Pons (tissue), 1 donor: ENCODE measurements at regions not wholly inside any gene's neighbourhood (a gene's known extent, or its start where the extent isn't known, plus 50 kb on each side); places are given as distances from the start of the nearest gene placed in this dataset.
"Not testable (repeated sequence)": the region's sequence is repeated elsewhere in the genome, so short reads cannot be mapped to it uniquely, and the experiment has no call there.

ENCODE experiments used
- DNase-seq: peaks from one replicate; pipeline ENCODE4 v3.0.0-alpha.2; 2016; ENCODE audit warnings: low spot score

GRCh38 chr9:93813221-93814076 is 141.7 kb downstream of the BARX1 start:
- DNase-seq: no peak

GRCh38 chr9:93812410-93812668 is 142.8 kb downstream of the BARX1 start:
- DNase-seq: no peak

- DNase-seq: no peak
Observed at GRCh38 chr9:93810028-93810971, 144.9 kb downstream of the BARX1 start.

- DNase-seq: no peak
Observed at GRCh38 chr9:93809204-93809940, 145.8 kb downstream of the BARX1 start.

DNA sequence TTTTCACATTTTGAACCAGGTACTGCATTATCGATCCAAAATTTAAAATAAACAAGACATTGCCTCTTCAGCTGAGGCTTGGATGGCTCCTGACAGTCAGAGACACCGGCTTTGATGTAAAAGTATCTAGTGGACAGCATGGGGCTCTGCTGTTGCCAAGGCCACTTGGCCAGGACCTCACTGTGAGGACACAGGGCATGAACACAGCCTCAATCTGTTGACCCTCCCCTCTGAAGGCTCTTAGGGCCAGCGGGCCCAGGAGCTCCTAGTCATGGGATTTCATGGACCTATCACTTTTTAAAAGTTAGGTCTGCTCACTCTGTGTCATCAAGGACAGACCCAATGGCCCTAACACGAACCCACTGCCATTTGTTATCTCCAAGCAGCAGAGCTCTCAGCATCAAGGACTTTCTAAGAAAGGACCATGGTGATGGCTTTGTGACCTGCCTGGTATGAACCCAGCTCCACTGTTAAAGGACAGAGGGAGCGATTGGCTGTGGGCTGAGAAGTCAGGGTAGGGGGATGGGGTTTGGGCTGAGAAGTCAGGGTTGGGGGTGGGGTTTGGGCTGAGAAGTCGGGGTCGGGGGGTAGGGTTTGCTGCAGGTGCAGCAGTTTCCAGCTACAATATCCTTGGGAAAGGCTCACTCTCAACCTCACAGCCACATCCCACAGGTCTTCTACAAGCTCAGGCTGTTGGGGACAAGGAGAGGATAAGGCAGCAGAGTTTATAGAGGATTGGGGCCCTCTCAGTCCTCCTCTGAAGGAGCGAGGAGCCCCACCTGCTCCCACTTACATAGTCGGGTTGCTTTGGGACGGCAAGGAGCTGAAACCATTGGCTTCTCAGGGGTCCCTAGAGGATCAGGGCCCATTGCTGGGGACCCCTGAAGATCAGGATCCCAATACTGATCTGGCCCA is 146.8 kb downstream of the BARX1 start:
- DNase-seq: no peak

DNA sequence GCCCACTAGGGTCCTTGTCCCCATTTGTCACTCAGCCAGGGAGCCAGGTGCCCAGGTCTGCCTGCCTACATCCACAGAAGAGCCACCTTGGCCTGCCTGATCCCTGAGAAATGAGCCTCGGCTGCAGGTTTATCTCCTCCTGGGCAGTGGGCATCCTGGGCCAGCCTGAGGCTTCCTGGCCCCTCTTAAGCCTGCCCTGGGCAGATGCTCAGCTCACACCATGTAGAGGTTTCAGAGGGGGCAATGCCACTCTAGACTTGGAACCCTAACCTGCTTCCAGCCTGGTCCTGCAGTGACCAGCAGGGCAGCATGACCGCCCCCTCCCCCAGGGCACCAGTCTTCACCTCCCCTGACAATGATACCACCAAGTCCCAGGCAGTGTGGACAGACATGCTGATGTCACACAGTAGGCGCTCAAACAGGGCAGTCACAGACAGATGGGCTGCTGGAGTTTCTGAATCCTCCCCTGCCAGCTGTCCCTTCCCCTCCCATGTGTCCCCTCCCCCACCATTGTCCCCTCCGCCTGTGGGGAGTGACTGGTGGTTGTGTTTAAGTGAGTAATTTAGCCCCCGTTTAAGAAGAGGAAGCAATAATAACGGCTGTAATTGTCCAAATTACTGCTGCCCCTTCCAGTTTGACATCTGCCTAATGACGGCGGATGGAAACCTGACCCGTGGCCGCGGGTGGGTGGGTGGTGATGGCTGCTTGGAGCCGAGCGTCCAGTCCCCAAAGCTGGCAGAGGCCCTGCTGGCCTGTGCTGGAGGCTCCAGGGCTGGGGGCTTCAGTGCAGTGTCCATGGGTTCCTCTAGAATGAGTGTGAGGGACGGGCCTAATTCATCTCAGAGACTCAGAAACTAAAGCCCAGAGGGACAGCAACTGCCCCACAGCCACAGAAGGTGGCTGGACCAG is 147.7 kb downstream of the BARX1 start:
- no peak for DNase-seq

DNA sequence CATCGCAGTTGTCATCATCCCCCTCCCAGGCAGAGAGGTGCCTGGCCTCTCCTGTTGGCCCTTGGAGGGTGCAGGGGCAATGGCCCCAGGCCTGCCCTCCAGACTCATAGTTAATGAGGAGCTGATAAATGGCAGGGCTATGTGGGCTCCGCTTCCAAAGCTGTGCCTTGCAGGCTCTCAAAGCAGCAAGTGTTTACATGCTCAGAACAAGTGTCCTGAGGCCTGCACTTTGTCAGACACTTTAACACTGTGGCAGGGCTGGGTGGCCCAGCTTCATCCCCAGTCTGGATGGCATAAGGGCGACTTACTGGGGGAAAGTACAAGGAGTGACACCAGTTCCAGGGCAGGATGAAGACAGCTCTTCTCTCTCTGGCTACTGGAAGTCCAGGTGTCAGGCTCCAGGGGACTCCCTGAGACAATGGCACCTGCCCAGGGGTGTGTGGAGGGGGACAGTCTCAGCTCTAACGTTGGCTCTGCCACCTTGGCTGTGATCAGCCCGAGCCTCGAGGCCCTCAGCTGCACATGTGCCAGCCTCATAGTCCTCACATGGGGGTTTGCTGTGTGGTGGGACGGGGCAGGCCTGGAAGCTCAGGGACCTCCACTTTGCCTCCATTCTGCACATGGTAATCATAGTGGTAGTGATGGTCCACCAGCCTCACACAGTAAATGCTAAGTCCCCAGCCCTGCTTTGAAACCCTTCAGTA is 153.4 kb downstream of the BARX1 start:
- no peak for DNase-seq

DNA sequence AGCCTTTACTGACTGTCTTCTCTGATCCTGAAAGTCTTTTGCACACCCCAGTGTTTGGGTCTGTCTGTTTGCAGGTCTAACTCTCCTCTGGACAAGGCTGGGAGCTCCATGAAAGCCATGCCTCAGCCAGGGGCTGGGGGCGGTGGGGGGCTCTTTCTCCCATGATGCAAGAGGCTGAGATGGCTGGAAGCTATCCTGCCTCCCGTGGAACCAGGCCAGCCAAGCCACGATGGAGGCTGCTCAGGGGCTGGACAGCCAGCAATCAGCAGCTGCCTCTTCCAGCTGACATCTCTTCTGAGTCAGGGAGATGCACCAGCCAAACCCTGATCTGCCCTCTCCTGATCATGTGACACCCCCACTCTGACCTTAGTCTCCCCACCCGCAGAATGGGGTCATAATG is 154.0 kb downstream of the BARX1 start:
- no peak for DNase-seq

GRCh38 chr9:93792358-93792757 is 162.8 kb downstream of the BARX1 start:
- DNase-seq: no peak

DNA sequence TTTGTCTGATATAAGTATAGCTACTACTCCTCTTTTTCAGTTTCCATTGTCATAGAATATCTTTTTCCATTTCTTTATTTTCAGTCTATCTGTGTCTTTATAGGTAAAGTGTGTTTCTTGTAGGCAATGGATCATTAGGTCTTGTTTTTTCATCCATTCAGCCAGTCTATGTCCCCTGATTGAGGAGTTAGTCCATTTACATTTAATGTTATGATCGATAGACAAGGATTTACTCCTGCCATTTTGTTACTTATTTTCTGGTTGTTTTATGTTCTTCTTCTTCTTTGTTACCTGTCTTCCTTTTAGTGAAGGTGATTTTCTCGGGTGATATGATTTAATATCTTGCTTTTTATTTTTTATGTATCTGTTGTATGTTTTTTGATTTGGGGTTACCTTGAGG is 169.0 kb downstream of the BARX1 start:
- DNase-seq: no peak

- DNase-seq: no peak
Observed at GRCh38 chr9:93776873-93777272, 178.3 kb downstream of the BARX1 start.

DNA sequence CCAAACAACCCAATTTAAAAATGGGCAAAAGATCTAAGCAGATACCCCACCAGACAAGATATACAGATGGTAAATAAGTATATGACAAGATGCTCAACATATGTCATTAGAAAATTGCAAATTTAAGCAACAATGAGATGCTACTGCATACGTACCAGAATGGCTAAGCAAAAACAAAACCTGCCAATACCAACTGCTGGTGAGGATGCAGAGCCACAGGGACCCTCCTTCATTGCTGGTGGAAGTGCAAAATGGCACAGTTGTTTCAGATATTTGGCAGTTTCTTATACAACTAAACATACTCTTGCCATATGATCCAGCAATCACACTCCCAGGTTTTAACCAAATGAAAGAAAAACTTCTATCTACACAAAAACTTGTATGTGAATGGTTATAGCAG is 178.9 kb downstream of the BARX1 start:
- DNase-seq: no peak

DNA sequence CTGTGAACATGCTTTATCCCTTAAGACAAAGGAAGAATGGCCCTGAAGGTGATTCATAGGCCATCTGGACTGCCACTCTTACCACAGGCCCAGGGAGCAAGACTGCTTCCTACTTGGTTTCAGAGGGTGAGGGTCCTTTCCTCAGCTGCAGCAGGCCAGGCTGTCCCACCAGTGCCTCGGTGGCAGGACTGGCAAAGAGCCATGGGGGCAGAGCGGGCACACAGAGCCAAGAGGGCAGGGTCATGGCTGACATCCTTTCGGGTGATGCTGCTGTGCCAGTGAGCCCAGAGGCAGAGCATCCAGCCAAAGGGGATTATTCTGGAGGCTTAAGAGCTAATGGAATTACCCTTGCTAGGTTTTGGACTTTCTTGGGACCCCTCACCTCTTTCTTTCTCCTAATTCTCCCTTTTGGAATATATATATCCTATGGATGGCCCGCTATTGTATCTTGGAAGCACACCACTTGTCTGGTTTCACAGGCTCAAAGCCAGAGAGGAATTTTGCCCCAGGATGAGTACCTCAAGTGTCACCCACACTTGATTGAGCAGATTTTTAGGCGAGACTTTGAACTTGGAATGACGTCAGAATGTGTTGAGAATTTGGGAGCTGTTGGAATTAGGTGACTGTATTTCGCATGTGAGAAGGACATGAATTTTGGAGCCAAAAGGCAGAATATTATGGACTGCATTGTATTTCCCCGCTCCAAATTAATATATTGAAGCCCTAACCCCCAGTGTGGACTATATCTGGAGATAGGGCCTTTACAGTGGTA is 180.6 kb downstream of the BARX1 start:
- DNase-seq: no peak

DNA sequence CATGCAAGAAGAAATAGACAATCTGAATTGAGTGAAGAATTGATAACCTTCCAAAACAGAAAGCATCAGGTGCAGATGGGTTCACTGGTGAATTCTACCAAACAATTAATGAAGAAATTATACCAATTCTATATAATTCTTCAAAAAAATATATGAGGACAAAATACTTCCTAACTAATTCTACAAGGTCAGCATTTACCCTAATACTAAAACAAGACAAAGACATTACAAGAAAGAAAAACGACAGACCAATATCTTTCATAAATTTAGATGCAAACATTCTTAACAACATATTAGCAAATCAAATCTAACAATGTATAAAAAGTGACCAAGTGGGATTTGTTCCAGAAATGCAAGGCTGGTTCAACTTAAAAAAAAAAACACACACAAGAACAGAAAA is 183.9 kb downstream of the BARX1 start:
- no peak for DNase-seq

DNA sequence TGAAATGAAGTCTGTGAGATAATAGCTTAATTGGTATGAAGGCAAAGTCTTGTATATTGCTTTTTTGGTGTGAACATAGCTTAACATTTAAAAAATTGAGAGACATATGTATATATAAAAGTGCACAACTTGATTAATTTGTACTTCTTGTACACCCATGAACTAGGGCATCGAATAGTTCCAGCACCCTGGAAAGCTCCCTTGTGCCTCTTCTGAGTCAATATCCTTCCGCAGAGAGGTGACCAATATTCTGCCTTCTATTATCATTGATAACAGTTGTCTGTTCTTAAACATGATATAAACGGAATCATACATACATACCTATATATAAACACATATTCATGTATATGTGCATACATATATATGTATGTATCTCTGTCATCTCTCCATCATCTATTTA is 185.4 kb downstream of the PHF2 start:
- no peak for DNase-seq

DNA sequence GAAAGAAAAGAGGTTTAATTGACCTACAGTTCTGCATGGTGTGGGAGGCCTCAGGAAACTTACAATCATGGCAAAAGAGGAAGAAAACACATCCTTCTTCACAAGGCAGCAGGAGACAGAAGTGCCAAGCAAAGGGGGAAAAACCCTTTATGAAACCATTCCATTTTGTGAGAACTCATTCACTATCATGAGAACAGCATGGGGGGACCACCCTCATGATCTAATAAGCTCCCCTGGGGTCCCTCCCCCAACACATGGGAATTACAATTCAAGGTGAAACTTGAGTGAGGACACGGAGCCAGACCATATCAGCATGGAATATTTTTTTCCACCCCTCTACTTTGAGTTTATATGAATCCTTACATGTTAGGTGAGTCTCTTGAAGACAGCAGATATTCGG is 173.7 kb downstream of the PHF2 start:
- DNase-seq: no peak

DNA sequence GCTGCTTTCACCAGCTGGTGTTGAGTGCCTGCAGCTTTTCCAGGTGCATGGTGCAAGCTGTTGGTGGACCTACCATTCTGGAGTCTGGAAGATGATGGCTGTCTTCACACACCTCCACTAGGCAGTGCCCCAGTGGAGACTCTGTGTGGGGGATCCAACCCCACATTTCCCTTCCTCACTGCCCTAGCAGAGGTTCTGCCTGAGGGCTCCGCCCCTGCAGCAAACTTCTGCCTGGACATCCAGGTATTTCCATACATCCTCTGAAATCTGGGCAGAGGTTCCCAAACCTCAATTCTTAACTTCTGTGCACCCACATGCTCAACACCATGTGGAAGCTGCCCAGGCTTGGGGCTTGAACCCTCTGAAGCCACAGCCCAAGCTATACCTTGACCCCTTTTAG is 172.4 kb downstream of the PHF2 start:
- DNase-seq: not testable (repeated sequence)

- no peak for DNase-seq
Observed at GRCh38 chr9:93731963-93732362, 155.6 kb downstream of the PHF2 start.

DNA sequence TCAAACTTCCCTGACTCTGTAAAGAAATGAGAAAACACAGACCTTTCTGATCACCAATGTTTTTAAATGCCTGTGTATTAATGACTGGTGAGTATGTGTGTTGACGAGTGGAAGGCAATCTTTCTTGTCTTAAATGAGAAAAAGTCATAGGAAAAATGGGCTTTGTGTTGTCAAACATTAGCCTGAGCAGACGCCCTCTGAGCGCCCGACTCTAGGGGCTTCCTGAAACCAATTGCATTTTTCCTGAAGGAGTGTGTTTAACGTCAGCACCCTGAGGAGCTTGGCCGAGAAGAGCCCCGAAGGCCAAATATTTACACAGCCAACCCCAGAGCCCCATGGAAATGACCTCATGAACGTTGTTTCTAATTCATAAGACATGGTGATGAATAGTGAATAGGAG is 154.3 kb downstream of the PHF2 start:
- DNase-seq: no peak
